ENCODE measurements at regions not wholly inside any gene's neighbourhood (a gene's known extent, or its start where the extent isn't known, plus 50 kb on each side); places are given as distances from the start of the nearest gene placed in this dataset.

- no peak for TF ChIP-seq CREB1 (IDR thresholded peaks at IDR 0.05; ENCODE audit: low read depth)
- TF ChIP-seq EP300 (IDR thresholded peaks at IDR 0.05; ENCODE audit: borderline replicate concordance), result no peak
These were observed 160.8 kb downstream of the EFNB2 start for GRCh38 chr13:106374631-106375030.
